Karpas-422 (cell line): ENCODE measurements at regions not wholly inside any gene's neighbourhood (a gene's known extent, or its start where the extent isn't known, plus 50 kb on each side); places are given as distances from the start of the nearest gene placed in this dataset.

Source experiments
- DNase-seq: peaks from one replicate; pipeline ENCODE4 v3.0.0-alpha.2; 2015
- H2AFZ ChIP-seq: fragments of 200-600 bp; sonication (generic); 2 replicates; pipeline ENCODE4 v1.6.1; 2014; ENCODE audit warnings: antibody characterized with exemption, low read length, mixed read lengths
- H3K27ac ChIP-seq: fragments of 200-600 bp; sonication (generic); 2 replicates; pipeline ENCODE4 v1.5.1; 2014; ENCODE audit warnings: mild to moderate bottlenecking, low read length, moderate library complexity
- H3K27me3 ChIP-seq: fragments of 200-600 bp; sonication (generic); 2 replicates; pipeline ENCODE4 v1.6.1; 2014; ENCODE audit warnings: low read length, mixed read lengths
- H3K36me3 ChIP-seq: fragments of 200-600 bp; sonication (generic); 2 replicates; pipeline ENCODE4 v1.6.1; 2014; ENCODE audit warnings: low read length, mixed read lengths; ENCODE audit not compliant: insufficient read depth
- H3K4me1 ChIP-seq: fragments of 200-600 bp; sonication (generic); 2 replicates; pipeline ENCODE4 v1.6.1; 2014; ENCODE audit warnings: mild to moderate bottlenecking, low read length, mixed read lengths
- H3K4me2 ChIP-seq: fragments of 200-600 bp; sonication (generic); 2 replicates; pipeline ENCODE4 v1.6.1; 2014; ENCODE audit warnings: low read length, low read depth, mild to moderate bottlenecking; ENCODE audit not compliant: poor library complexity, severe bottlenecking
- H3K4me3 ChIP-seq: fragments of 200-600 bp; sonication (generic); 2 replicates; pipeline ENCODE4 v1.5.1; 2014; ENCODE audit warnings: mild to moderate bottlenecking, antibody characterized with exemption, low read length, mixed read lengths
- H3K79me2 ChIP-seq: fragments of 200-600 bp; sonication (generic); 2 replicates; pipeline ENCODE4 v1.6.1; 2014; ENCODE audit warnings: mild to moderate bottlenecking, low read length, mixed read lengths
- H3K9ac ChIP-seq: fragments of 200-600 bp; sonication (generic); 2 replicates; pipeline ENCODE4 v1.6.0; 2014; ENCODE audit warnings: low read length
- H3K9me2 ChIP-seq: fragments of 200-600 bp; sonication (generic), shearing (Covaris generic); replicated peaks from 2 replicates; pipeline ENCODE4 v1.6.0; 2014; ENCODE audit warnings: mild to moderate bottlenecking, low read length, moderate library complexity; ENCODE audit not compliant: insufficient read depth
- H3K9me3 ChIP-seq: fragments of 300-700, 200-600 bp; sonication (generic); 2 replicates; pipeline ENCODE4 v1.6.1; 2014; ENCODE audit warnings: low read length, mixed read lengths
- H4K20me1 ChIP-seq: fragments of 200-600 bp; sonication (generic); 2 replicates; pipeline ENCODE4 v1.6.1; 2014; ENCODE audit warnings: mild to moderate bottlenecking, antibody characterized with exemption, low read length, low read depth; ENCODE audit not compliant: insufficient read depth

DNA sequence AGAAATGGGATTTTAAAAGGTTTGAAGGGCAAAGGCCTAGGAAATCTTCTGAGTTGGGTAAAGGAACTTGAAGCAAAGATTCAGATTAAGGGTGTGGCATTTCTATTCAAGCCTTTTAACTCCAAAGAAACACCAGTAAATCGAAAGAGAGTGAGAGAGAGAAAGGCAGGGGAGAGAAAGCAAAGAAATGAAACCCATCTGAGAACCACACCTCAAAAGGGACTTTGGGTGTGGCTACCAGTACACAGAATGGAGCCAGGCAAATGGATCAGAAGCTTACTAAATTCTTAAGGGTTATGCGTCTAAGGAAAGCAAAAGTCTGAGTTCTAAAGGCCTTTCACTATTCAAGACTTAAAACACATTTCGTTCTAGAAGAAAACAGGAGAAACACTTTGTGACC lies 277.4 kb downstream of the BCL11B start:
- Histone ChIP-seq H3K27me3 (no peaks in the 10 kb centered on the region), H3K27ac (no peak overlapping the region), H3K9me3 (no peaks in the 10 kb centered on the region), H3K4me2 (no peak overlapping the region), H3K9ac (no peak overlapping the region), H3K9me2 (no peaks in the 10 kb centered on the region), H4K20me1 (no peaks in the 10 kb centered on the region), H3K36me3 (no peaks in the 10 kb centered on the region), H3K79me2 (no peaks in the 10 kb centered on the region), H3K4me1 (no peaks in the 10 kb centered on the region), H2AFZ (no peak overlapping the region), H3K4me3 (no peak overlapping the region)
- no peak for DNase-seq

DNA sequence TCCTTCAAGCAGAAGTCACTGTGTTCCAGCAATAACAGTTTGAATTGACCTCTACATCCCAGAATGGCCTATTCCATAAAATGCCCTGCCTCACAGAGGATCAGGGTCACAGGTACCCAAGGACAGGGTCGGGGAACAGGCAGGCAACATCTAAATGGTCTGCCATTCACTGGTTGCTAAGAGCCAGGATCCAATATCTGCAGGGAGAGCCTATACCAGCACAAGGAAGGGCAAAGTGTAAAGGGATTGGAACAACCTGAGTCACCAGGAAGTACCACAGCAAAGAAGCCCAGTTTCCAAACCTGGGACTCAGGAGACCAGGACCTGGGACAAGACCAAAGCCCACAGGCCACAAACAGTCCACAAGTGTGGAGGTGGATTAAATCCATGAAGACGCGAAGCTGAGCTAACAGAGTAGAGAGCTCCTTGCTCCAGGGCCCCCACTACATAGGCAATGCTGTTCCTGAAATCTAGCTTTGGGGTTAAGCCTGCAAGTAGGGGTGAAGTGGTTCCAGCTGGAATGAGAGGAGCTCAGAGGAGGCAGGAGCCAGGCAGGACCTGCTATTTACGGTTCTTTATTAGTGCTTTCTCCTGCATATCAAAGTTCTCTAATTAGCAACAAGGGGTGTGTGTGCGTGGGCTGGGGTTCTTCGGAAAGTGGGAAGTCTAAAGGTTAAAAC lies 274.3 kb downstream of the BCL11B start:
- Histone ChIP-seq H3K4me2 (no peak overlapping the region), H3K9ac (no peak overlapping the region), H2AFZ (no peak overlapping the region), H4K20me1 (no peaks in the 10 kb centered on the region), H3K36me3 (no peaks in the 10 kb centered on the region), H3K9me3 (no peaks in the 10 kb centered on the region), H3K4me1 (no peaks in the 10 kb centered on the region), H3K9me2 (no peaks in the 10 kb centered on the region), H3K79me2 (no peaks in the 10 kb centered on the region), H3K27me3 (no peaks in the 10 kb centered on the region), H3K4me3 (no peak overlapping the region), H3K27ac (no peak overlapping the region)
- DNase-seq, result no peak

DNA sequence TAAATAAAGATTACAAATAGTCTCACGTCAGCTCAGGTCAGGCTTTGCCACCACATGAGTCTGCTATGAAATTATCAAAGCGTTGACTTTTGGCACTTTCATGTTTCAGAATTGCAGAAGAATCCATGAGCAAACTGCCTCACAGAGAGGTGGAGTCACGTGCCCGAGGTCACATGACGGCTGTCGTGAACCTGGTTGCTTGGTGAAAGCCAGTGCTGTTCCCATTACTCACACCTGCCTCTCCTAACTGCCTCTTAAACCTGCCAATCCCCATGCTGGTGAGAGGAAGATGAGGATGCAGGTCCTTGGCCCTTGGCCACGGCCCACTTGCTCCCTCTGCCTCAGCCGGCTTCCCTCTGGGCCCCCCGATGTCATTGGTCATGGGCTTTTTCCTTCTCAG lies 272.7 kb downstream of the BCL11B start:
- DNase-seq, result no peak
- Histone ChIP-seq H3K9ac (no peak overlapping the region), H3K4me3 (no peak overlapping the region), H3K36me3 (no peaks in the 10 kb centered on the region), H3K27ac (no peak overlapping the region), H3K4me1 (no peaks in the 10 kb centered on the region), H4K20me1 (no peaks in the 10 kb centered on the region), H3K9me2 (no peaks in the 10 kb centered on the region), H2AFZ (no peak overlapping the region), H3K4me2 (no peak overlapping the region), H3K79me2 (no peaks in the 10 kb centered on the region), H3K9me3 (no peaks in the 10 kb centered on the region), H3K27me3 (no peaks in the 10 kb centered on the region)

- Histone ChIP-seq H3K9me2 (no peaks in the 10 kb centered on the region), H3K36me3 (no peaks in the 10 kb centered on the region), H3K4me2 (no peak overlapping the region), H3K27me3 (no peaks in the 10 kb centered on the region), H3K27ac (no peak overlapping the region), H3K4me3 (no peak overlapping the region), H3K9me3 (no peaks in the 10 kb centered on the region), H3K79me2 (no peaks in the 10 kb centered on the region), H2AFZ (no peak overlapping the region), H4K20me1 (no peaks in the 10 kb centered on the region), H3K9ac (no peak overlapping the region), H3K4me1 (no peaks in the 10 kb centered on the region)
- DNase-seq, result no peak
Observed at GRCh38 chr14:98999901-99000300, 272.1 kb downstream of the BCL11B start.

DNA sequence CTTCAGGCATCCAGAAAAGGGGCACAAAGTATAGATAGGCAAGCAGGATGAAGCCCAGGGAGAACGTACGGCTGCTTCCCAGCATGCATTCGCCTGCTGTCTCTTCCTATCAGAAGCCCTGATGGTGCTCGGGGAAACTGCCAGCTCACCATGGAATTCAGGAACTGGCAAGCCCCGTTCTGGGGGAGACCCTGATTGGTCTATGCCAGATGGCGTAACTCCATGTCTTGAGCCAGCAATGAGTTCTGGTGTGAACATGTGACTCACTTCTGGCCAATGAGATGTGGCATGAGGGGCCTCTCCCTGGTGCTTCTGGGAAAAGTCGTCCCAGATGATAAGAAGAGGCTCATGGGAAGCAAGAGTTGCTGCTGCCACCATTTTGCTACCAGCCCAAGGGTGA lies 270.8 kb downstream of the BCL11B start:
- Histone ChIP-seq H3K36me3 (no peaks in the 10 kb centered on the region), H3K9ac (no peak overlapping the region), H3K27me3 (no peaks in the 10 kb centered on the region), H3K4me2 (no peak overlapping the region), H3K9me3 (no peaks in the 10 kb centered on the region), H3K4me3 (no peak overlapping the region), H2AFZ (no peak overlapping the region), H3K79me2 (no peaks in the 10 kb centered on the region), H3K9me2 (no peaks in the 10 kb centered on the region), H3K27ac (no peak overlapping the region), H4K20me1 (no peaks in the 10 kb centered on the region), H3K4me1 (no peaks in the 10 kb centered on the region)
- DNase-seq, result no peak

- H4K20me1 ChIP-seq, result no peaks in the 10 kb centered on the region
- no peak overlapping the region for H3K4me3 ChIP-seq
- H3K27ac ChIP-seq, result no peak overlapping the region
- no peaks in the 10 kb centered on the region for H3K36me3 ChIP-seq
- H2AFZ ChIP-seq, result no peak overlapping the region
- H3K4me1 ChIP-seq, result no peaks in the 10 kb centered on the region
- no peaks in the 10 kb centered on the region for H3K79me2 ChIP-seq
- DNase-seq, result no peak
- no peaks in the 10 kb centered on the region for H3K9me3 ChIP-seq
- H3K9ac ChIP-seq, result no peak overlapping the region
- H3K4me2 ChIP-seq, result no peak overlapping the region
- H3K9me2 ChIP-seq, result no peaks in the 10 kb centered on the region
- no peaks in the 10 kb centered on the region for H3K27me3 ChIP-seq
Observed at GRCh38 chr14:99003646-99004045, 268.4 kb downstream of the BCL11B start.

DNA sequence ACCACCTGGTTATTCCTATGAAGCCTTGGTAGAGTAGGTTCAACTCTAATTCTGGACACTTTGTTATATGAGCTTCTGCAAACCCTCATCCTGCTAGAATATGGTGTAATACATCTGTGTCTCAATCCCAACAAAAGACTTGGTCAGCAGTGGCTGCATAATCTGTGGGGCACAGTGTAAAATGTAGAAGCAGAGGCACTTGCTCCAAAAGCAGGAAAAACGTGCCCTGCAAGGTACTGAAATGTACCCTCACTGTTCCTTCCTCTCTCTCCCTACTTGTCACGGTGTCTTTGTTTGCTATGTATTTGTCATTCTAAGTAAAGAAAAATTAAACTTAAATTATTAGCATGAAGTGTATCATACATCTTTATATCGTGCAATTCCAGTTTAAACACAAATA lies 267.9 kb downstream of the BCL11B start:
- DNase-seq, result no peak
- Histone ChIP-seq H3K27me3 (no peaks in the 10 kb centered on the region), H3K4me1 (no peaks in the 10 kb centered on the region), H3K36me3 (no peaks in the 10 kb centered on the region), H3K9me2 (no peaks in the 10 kb centered on the region), H3K27ac (no peak overlapping the region), H2AFZ (no peak overlapping the region), H3K79me2 (no peaks in the 10 kb centered on the region), H3K9me3 (no peaks in the 10 kb centered on the region), H3K9ac (no peak overlapping the region), H3K4me2 (no peak overlapping the region), H3K4me3 (no peak overlapping the region), H4K20me1 (no peaks in the 10 kb centered on the region)

DNA sequence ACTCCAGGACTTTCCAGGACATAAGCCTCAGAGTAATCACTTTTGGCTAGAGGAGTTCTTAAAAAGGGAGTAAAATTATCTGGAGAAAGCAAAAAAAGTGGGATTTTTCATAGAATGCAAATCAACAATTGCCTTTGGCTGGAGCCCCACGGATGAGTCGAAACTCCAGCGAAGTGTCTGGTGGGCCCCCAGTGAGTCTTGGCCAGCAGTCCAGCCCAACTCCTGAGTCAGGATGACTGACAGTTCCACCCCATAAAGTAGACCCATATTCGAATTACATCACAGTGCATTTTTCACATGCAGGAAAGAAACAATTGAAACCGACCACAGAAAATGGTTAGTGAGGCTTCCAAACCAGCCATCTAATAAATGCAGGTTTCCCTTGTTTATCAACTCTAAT lies 265.7 kb downstream of the BCL11B start:
- Histone ChIP-seq H4K20me1 (no peaks in the 10 kb centered on the region), H3K9me3 (no peaks in the 10 kb centered on the region), H3K9me2 (no peaks in the 10 kb centered on the region), H3K4me2 (no peak overlapping the region), H3K4me1 (no peaks in the 10 kb centered on the region), H3K27ac (no peak overlapping the region), H2AFZ (no peak overlapping the region), H3K9ac (no peak overlapping the region), H3K36me3 (no peaks in the 10 kb centered on the region), H3K79me2 (no peaks in the 10 kb centered on the region), H3K4me3 (no peak overlapping the region), H3K27me3 (no peaks in the 10 kb centered on the region)
- no peak for DNase-seq

DNA sequence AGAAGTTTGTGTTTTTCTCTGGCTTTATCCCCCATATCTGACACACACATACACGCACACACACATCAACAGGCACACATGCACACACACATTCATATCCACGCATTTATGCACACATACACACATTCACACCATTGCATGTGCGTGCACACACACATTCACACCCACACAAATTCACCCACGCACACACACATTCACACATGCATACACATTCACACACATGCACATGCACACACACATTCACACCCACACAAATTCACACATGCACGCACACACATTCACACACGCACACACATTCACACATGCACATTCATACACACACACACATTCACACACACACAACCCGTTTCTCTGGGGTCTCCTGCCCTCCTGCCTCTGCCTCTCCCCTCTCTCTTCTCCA lies 264.2 kb downstream of the BCL11B start:
- no peak overlapping the region for H2AFZ ChIP-seq
- H3K9me2 ChIP-seq, result no peaks in the 10 kb centered on the region
- H3K79me2 ChIP-seq, result no peaks in the 10 kb centered on the region
- H3K4me3 ChIP-seq, result no peak overlapping the region
- no peaks in the 10 kb centered on the region for H4K20me1 ChIP-seq
- H3K27me3 ChIP-seq, result no peaks in the 10 kb centered on the region
- H3K4me1 ChIP-seq, result no peaks in the 10 kb centered on the region
- no peak overlapping the region for H3K9ac ChIP-seq
- H3K9me3 ChIP-seq, result no peaks in the 10 kb centered on the region
- H3K27ac ChIP-seq, result no peak overlapping the region
- H3K4me2 ChIP-seq, result no peak overlapping the region
- no peaks in the 10 kb centered on the region for H3K36me3 ChIP-seq
- DNase-seq, result no peak
